Spleen (tissue), 7 donors: ENCODE measurements at regions not wholly inside any gene's neighbourhood (a gene's known extent, or its start where the extent isn't known, plus 50 kb on each side); places are given as distances from the start of the nearest gene placed in this dataset.

ENCODE experiments used
- CTCF ChIP-seq, 11 experiments: fragments of 200-600 bp in 7 of 11; fragments of 450-650 bp in 4 of 11; sonication (generic) in 4 of 11; IDR thresholded peaks in 8 of 11; conservative IDR thresholded peaks in 3 of 11; 1 replicate in 7 of 11; 2 replicates in 4 of 11; pipeline versions ENCODE4 v1.4.0 to v1.8.0; 2016 to 2021; ENCODE audit warnings: antibody characterized with exemption in 11 of 11, inconsistent platforms in 4 of 11, mild to moderate bottlenecking in 1 of 11
- POLR2A ChIP-seq, 3 donors: fragments of 450-650 bp; IDR thresholded peaks; one replicate each; pipeline ENCODE4 v1.5.1; 2017; ENCODE audit warnings: antibody characterized with exemption in 3 of 3, mild to moderate bottlenecking in 1 of 3
- donor health status: DM: no; HTN: no; CAD: no; lungs with moderate emphysema.
- donor health status: DM: no; HTN: no; CAD: no.
- donor health status: DM: no; HTN: no; CAD: no.

GRCh38 chr2:65532326-65532725 is 99.9 kb upstream of the SPRED2 start:
- TF ChIP-seq CTCF (IDR thresholded peaks at IDR 0.05 in 8 of 11, conservative IDR thresholded peaks at IDR 0.05 in 3 of 11) (no peak), POLR2A (IDR thresholded peaks at IDR 0.05) (no peak)
